PC-9 (cell line): ENCODE measurements at regions not wholly inside any gene's neighbourhood (a gene's known extent, or its start where the extent isn't known, plus 50 kb on each side); places are given as distances from the start of the nearest gene placed in this dataset.

Experiments used
- CTCF ChIP-seq: fragments of 200-600 bp; sonication (generic); conservative IDR thresholded peaks from 2 replicates; pipeline ENCODE4 v1.6.1; 2017; ENCODE audit warnings: mixed run types, antibody characterized with exemption, mild to moderate bottlenecking, moderate library complexity
- EZH2 ChIP-seq: fragments of 200-600 bp; sonication (generic); IDR thresholded peaks from 2 replicates; pipeline ENCODE4 v1.8.0; 2017; ENCODE audit warnings: antibody characterized with exemption, low read depth

- TF ChIP-seq CTCF, result no peak
- no peak for TF ChIP-seq EZH2
Observed at GRCh38 chr4:177528620-177529019, 86.4 kb upstream of the AGA start.
